HEK293 (cell line): ENCODE measurements at regions not wholly inside any gene's neighbourhood (a gene's known extent, or its start where the extent isn't known, plus 50 kb on each side); places are given as distances from the start of the nearest gene placed in this dataset.

ENCODE experiments used
- CTCF ChIA-PET: fragments of 350-600 bp; formaldehyde crosslinking; extraction: SDS; loops from one replicate; lab custom pipeline; 2021; ENCODE audit warnings: antibody characterized with exemption; lab: Yijun Ruan, JAX
- POLR2A ChIA-PET: fragments of 300-600 bp; formaldehyde crosslinking; extraction: SDS; loops from one replicate; lab custom pipeline; 2020; ENCODE audit warnings: antibody characterized with exemption, inconsistent platforms; lab: Yijun Ruan, JAX
- H3K27ac ChIP-seq: fragments of 200-500 bp; sonication (Bioruptor generic); 2 replicates; pipeline ENCODE4 v1.5.1; 2014; ENCODE audit warnings: low read depth, low read length, control low read depth, inconsistent platforms; ENCODE audit errors: extremely low read depth
- H3K36me3 ChIP-seq, 2 experiments: fragments of 200-500 bp in 1 of 2; sonication (Bioruptor generic) in 1 of 2; 1 replicate in 1 of 2; 2 replicates in 1 of 2; pipeline ENCODE4 v1.5.1; 2014 to 2017; ENCODE audit warnings: inconsistent platforms in 2 of 2, low read length in 2 of 2; ENCODE audit not compliant: control insufficient read depth in 2 of 2, insufficient read depth in 1 of 2
- H3K4me1 ChIP-seq: fragments of 200-500 bp; sonication (Bioruptor generic); 2 replicates; pipeline ENCODE4 v1.5.1; 2014; ENCODE audit warnings: mild to moderate bottlenecking, low read length, inconsistent platforms; ENCODE audit not compliant: control insufficient read depth, insufficient read depth
- H3K4me3 ChIP-seq: 2 replicates; pipeline ENCODE4 v1.5.1; 2011; ENCODE audit warnings: low read depth, mild to moderate bottlenecking, control low read depth, low read length, moderate library complexity
- H3K9me3 ChIP-seq: fragments of 200-500 bp; sonication (Bioruptor generic); 2 replicates; pipeline ENCODE4 v1.5.1; 2014; ENCODE audit warnings: low read depth, low read length, inconsistent platforms; ENCODE audit not compliant: control insufficient read depth, insufficient read depth
- BCL11B ChIP-seq: fragments of 450-650 bp; formaldehyde crosslinking; IDR thresholded peaks from 2 replicates; pipeline ENCODE4 v1.5.1; 2016; ENCODE audit warnings: low read depth, missing biosample characterization, missing genetic modification characterization
- EGR2 ChIP-seq: fragments of 450-650 bp; formaldehyde crosslinking; IDR thresholded peaks from 2 replicates; pipeline ENCODE4 v1.5.1; 2016; ENCODE audit warnings: low read depth, missing biosample characterization, missing genetic modification characterization
- KLF10 ChIP-seq: fragments of 450-650 bp; IDR thresholded peaks from 2 replicates; pipeline ENCODE4 v1.5.1; 2018; ENCODE audit warnings: missing biosample characterization, mild to moderate bottlenecking, missing genetic modification characterization
- RBAK ChIP-seq: fragments of 450-650 bp; formaldehyde crosslinking; IDR thresholded peaks from 2 replicates; pipeline ENCODE4 v1.5.1; 2016; ENCODE audit warnings: missing biosample characterization, missing genetic modification characterization
- ZBTB20 ChIP-seq: fragments of 450-650 bp; formaldehyde crosslinking; IDR thresholded peaks from 2 replicates; pipeline ENCODE4 v1.5.1; 2016; ENCODE audit warnings: missing biosample characterization, missing genetic modification characterization
- ZFP3 ChIP-seq: fragments of 450-650 bp; formaldehyde crosslinking; IDR thresholded peaks from 2 replicates; pipeline ENCODE4 v1.5.1; 2016; ENCODE audit warnings: low read depth, missing biosample characterization, missing genetic modification characterization
- ZNF114 ChIP-seq: fragments of 450-650 bp; formaldehyde crosslinking; IDR thresholded peaks from 2 replicates; pipeline ENCODE4 v1.5.0; 2017; ENCODE audit warnings: missing biosample characterization, missing genetic modification characterization
- ZNF140 ChIP-seq: fragments of 450-650 bp; formaldehyde crosslinking; IDR thresholded peaks from 2 replicates; pipeline ENCODE4 v1.5.1; 2016; ENCODE audit warnings: missing biosample characterization, missing genetic modification characterization
- ZNF175 ChIP-seq: fragments of 450-650 bp; formaldehyde crosslinking; IDR thresholded peaks from 2 replicates; pipeline ENCODE4 v1.5.1; 2016; ENCODE audit warnings: missing biosample characterization, missing genetic modification characterization
- ZNF19 ChIP-seq: fragments of 450-650 bp; formaldehyde crosslinking; IDR thresholded peaks from 2 replicates; pipeline ENCODE4; 2016; ENCODE audit warnings: missing biosample characterization, missing genetic modification characterization, low read depth
- ZNF211 ChIP-seq: fragments of 450-650 bp; formaldehyde crosslinking; IDR thresholded peaks from 2 replicates; pipeline ENCODE4 v1.5.1; 2016; ENCODE audit warnings: low read depth, missing biosample characterization, missing genetic modification characterization
- ZNF274 ChIP-seq, 2 experiments: fragments of 200-500 bp in 1 of 2; fragments of 450-650 bp in 1 of 2; sonication (Bioruptor generic) in 1 of 2; formaldehyde crosslinking in 1 of 2; IDR thresholded peaks; 2 replicates each; pipeline versions ENCODE4 v1.5.1 to v1.6.1; 2014 to 2016; ENCODE audit warnings: borderline replicate concordance in 1 of 2, inconsistent platforms in 1 of 2, low read length in 1 of 2, missing biosample characterization in 1 of 2, missing genetic modification characterization in 1 of 2
- ZNF341 ChIP-seq: fragments of 450-650 bp; formaldehyde crosslinking; IDR thresholded peaks from 2 replicates; pipeline ENCODE4; 2016; ENCODE audit warnings: low read depth, missing biosample characterization, missing genetic modification characterization
- ZNF501 ChIP-seq: fragments of 450-650 bp; formaldehyde crosslinking; IDR thresholded peaks from 2 replicates; pipeline ENCODE4 v1.5.1; 2016; ENCODE audit warnings: missing biosample characterization, missing genetic modification characterization
- ZNF514 ChIP-seq: fragments of 450-650 bp; formaldehyde crosslinking; IDR thresholded peaks from 2 replicates; pipeline ENCODE4 v1.5.1; 2016; ENCODE audit warnings: missing biosample characterization, missing genetic modification characterization
- ZNF768 ChIP-seq: fragments of 450-650 bp; formaldehyde crosslinking; IDR thresholded peaks from 2 replicates; pipeline ENCODE4 v1.5.1; 2018; ENCODE audit warnings: missing biosample characterization, mild to moderate bottlenecking, missing genetic modification characterization
- TF ChIP-seq, protein P1 (sequence below): fragments of 450-650 bp; formaldehyde crosslinking; IDR thresholded peaks from 2 replicates; pipeline ENCODE4 v1.5.1; 2016; ENCODE audit warnings: missing biosample characterization, missing genetic modification characterization, borderline replicate concordance
- TF ChIP-seq, protein P2 (sequence below): fragments of 450-650 bp; formaldehyde crosslinking; IDR thresholded peaks from 2 replicates; pipeline ENCODE4 v1.5.1; 2016; ENCODE audit warnings: missing biosample characterization, missing genetic modification characterization
- TF ChIP-seq, protein P3 (sequence below): fragments of 450-650 bp; formaldehyde crosslinking; IDR thresholded peaks from 2 replicates; pipeline ENCODE4 v1.5.1; 2016; ENCODE audit warnings: missing biosample characterization, missing genetic modification characterization
- TF ChIP-seq, protein P4 (sequence below): fragments of 450-650 bp; formaldehyde crosslinking; IDR thresholded peaks from 2 replicates; pipeline ENCODE4 v1.5.1; 2016; ENCODE audit warnings: missing biosample characterization, missing genetic modification characterization
- TF ChIP-seq, protein P5 (sequence below): fragments of 450-650 bp; formaldehyde crosslinking; IDR thresholded peaks from 2 replicates; pipeline ENCODE4 v1.5.1; 2016; ENCODE audit warnings: missing biosample characterization, missing genetic modification characterization
- TF ChIP-seq, protein P6 (sequence below): fragments of 450-650 bp; formaldehyde crosslinking; IDR thresholded peaks from 2 replicates; pipeline ENCODE4 v1.5.1; 2016; ENCODE audit warnings: missing biosample characterization, missing genetic modification characterization, low read depth

DNA sequence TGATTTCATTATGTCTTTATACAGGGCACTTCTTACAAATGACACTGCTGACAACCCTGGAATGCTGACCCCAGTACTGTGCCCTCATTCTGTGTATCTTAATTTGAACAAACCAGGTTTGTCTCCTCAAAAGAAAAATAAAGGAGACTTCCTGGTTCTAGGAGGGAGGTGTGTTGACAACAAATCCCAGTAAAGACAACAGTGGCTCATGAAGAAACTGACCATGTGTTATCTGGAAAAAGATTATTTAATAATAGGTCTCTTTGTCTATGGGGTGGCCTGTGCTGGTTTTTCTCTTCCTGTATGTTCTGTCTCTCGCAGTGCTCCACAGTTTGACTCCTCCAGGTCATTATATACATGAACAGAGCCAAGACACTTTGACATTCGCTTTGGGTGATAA lies 454.6 kb downstream of the LMO4 start (continued):
- TF ChIP-seq, protein P1, sequence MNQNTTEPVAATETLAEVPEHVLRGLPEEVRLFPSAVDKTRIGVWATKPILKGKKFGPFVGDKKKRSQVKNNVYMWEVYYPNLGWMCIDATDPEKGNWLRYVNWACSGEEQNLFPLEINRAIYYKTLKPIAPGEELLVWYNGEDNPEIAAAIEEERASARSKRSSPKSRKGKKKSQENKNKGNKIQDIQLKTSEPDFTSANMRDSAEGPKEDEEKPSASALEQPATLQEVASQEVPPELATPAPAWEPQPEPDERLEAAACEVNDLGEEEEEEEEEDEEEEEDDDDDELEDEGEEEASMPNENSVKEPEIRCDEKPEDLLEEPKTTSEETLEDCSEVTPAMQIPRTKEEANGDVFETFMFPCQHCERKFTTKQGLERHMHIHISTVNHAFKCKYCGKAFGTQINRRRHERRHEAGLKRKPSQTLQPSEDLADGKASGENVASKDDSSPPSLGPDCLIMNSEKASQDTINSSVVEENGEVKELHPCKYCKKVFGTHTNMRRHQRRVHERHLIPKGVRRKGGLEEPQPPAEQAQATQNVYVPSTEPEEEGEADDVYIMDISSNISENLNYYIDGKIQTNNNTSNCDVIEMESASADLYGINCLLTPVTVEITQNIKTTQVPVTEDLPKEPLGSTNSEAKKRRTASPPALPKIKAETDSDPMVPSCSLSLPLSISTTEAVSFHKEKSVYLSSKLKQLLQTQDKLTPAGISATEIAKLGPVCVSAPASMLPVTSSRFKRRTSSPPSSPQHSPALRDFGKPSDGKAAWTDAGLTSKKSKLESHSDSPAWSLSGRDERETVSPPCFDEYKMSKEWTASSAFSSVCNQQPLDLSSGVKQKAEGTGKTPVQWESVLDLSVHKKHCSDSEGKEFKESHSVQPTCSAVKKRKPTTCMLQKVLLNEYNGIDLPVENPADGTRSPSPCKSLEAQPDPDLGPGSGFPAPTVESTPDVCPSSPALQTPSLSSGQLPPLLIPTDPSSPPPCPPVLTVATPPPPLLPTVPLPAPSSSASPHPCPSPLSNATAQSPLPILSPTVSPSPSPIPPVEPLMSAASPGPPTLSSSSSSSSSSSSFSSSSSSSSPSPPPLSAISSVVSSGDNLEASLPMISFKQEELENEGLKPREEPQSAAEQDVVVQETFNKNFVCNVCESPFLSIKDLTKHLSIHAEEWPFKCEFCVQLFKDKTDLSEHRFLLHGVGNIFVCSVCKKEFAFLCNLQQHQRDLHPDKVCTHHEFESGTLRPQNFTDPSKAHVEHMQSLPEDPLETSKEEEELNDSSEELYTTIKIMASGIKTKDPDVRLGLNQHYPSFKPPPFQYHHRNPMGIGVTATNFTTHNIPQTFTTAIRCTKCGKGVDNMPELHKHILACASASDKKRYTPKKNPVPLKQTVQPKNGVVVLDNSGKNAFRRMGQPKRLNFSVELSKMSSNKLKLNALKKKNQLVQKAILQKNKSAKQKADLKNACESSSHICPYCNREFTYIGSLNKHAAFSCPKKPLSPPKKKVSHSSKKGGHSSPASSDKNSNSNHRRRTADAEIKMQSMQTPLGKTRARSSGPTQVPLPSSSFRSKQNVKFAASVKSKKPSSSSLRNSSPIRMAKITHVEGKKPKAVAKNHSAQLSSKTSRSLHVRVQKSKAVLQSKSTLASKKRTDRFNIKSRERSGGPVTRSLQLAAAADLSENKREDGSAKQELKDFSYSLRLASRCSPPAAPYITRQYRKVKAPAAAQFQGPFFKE (tag by site-specific recombination) = no peak
- TF ChIP-seq, protein P2, sequence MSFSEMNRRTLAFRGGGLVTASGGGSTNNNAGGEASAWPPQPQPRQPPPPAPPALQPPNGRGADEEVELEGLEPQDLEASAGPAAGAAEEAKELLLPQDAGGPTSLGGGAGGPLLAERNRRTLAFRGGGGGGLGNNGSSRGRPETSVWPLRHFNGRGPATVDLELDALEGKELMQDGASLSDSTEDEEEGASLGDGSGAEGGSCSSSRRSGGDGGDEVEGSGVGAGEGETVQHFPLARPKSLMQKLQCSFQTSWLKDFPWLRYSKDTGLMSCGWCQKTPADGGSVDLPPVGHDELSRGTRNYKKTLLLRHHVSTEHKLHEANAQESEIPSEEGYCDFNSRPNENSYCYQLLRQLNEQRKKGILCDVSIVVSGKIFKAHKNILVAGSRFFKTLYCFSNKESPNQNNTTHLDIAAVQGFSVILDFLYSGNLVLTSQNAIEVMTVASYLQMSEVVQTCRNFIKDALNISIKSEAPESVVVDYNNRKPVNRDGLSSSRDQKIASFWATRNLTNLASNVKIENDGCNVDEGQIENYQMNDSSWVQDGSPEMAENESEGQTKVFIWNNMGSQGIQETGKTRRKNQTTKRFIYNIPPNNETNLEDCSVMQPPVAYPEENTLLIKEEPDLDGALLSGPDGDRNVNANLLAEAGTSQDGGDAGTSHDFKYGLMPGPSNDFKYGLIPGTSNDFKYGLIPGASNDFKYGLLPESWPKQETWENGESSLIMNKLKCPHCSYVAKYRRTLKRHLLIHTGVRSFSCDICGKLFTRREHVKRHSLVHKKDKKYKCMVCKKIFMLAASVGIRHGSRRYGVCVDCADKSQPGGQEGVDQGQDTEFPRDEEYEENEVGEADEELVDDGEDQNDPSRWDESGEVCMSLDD (tag by site-specific recombination) = no peak
- TF ChIP-seq ZNF175 (tag by site-specific recombination) = no peak
- TF ChIP-seq, protein P3, sequence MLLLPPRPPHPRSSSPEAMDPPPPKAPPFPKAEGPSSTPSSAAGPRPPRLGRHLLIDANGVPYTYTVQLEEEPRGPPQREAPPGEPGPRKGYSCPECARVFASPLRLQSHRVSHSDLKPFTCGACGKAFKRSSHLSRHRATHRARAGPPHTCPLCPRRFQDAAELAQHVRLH = no peak
- no peak for TF ChIP-seq ZNF19 (tag by site-specific recombination)
- no peak for TF ChIP-seq ZNF768 (tag by site-specific recombination)
- TF ChIP-seq ZNF501 (tag by site-specific recombination) = no peak

DNA sequence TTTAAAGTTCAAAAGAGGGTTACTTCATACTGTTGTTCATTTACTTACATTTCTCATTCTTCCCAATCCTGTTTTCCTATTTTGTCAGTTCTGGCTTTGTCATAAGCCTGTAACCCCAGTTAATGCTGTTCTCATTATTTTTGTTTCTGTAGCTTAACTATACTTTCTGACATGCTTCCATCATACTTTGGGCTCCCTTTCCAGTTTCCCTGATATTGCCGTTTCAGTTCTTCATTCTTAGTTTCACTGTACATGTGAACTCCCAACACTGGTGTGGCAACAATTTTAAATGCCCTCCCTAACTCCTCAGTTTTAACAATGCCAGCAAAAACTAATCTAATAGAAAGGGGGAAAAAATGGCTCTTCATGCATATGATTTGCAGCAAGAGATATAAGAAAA lies 456.7 kb downstream of the LMO4 start:
- Histone ChIP-seq H3K27ac (no peak overlapping the region), H3K9me3 (no peaks in the 10 kb centered on the region), H3K4me3 (no peak overlapping the region), H3K36me3 (no peaks in the 10 kb centered on the region), H3K4me1 (no peaks in the 10 kb centered on the region)
- POLR2A ChIA-PET = no interaction called here
- CTCF ChIA-PET = no interaction called here
- TF ChIP-seq ZNF274 (IDR thresholded peaks at IDR 0.05; ENCODE audit: low read length) (no peak), ZNF274 (tag by site-specific recombination; IDR thresholded peaks at IDR 0.05; ENCODE audit: borderline replicate concordance) (no peak), ZBTB20 (tag by site-specific recombination) (no peak), BCL11B (tag by site-specific recombination) (no peak), ZNF341 (tag by site-specific recombination) (no peak), ZNF211 (tag by site-specific recombination) (no peak), EGR2 (tag by site-specific recombination) (no peak), ZNF514 (no peak), RBAK (tag by site-specific recombination) (no peak), ZNF114 (tag by site-specific recombination) (no peak), ZFP3 (tag by site-specific recombination) (no peak), KLF10 (tag by site-specific recombination) (no peak), ZNF140 (tag by site-specific recombination) (no peak)
- TF ChIP-seq, protein P4, sequence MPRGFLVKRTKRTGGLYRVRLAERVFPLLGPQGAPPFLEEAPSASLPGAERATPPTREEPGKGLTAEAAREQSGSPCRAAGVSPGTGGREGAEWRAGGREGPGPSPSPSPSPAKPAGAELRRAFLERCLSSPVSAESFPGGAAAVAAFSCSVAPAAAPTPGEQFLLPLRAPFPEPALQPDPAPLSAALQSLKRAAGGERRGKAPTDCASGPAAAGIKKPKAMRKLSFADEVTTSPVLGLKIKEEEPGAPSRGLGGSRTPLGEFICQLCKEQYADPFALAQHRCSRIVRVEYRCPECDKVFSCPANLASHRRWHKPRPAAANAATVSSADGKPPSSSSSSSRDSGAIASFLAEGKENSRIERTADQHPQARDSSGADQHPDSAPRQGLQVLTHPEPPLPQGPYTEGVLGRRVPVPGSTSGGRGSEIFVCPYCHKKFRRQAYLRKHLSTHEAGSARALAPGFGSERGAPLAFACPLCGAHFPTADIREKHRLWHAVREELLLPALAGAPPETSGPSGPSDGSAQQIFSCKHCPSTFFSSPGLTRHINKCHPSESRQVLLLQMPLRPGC (tag by site-specific recombination) = no peak
- TF ChIP-seq, protein P5, sequence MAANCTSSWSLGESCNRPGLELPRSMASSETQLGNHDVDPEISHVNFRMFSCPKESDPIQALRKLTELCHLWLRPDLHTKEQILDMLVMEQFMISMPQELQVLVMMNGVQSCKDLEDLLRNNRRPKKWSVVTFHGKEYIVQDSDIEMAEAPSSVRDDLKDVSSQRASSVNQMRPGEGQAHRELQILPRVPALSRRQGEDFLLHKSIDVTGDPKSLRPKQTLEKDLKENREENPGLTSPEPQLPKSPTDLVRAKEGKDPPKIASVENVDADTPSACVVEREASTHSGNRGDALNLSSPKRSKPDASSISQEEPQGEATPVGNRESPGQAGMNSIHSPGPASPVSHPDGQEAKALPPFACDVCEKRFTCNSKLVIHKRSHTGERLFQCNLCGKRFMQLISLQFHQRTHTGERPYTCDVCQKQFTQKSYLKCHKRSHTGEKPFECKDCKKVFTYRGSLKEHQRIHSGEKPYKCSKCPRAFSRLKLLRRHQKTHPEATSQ (tag by site-specific recombination) = no peak
- TF ChIP-seq, protein P6, sequence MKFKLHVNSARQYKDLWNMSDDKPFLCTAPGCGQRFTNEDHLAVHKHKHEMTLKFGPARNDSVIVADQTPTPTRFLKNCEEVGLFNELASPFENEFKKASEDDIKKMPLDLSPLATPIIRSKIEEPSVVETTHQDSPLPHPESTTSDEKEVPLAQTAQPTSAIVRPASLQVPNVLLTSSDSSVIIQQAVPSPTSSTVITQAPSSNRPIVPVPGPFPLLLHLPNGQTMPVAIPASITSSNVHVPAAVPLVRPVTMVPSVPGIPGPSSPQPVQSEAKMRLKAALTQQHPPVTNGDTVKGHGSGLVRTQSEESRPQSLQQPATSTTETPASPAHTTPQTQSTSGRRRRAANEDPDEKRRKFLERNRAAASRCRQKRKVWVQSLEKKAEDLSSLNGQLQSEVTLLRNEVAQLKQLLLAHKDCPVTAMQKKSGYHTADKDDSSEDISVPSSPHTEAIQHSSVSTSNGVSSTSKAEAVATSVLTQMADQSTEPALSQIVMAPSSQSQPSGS (tag by site-specific recombination) = no peak
